CD14-positive monocyte (primary cell): ENCODE measurements at regions not wholly inside any gene's neighbourhood (a gene's known extent, or its start where the extent isn't known, plus 50 kb on each side); places are given as distances from the start of the nearest gene placed in this dataset.

ENCODE experiments used
- DNase-seq, 3 donors: peaks; one replicate each; pipeline ENCODE4 v3.0.0-alpha.2; 2011 to 2022
- H2AFZ ChIP-seq: 2 replicates; pipeline ENCODE4 v1.6.0; 2012; ENCODE audit warnings: mild to moderate bottlenecking, low read depth, low read length, inconsistent platforms; ENCODE audit not compliant: insufficient read depth, poor library complexity, severe bottlenecking
- H3K27ac ChIP-seq, 2 donors: 1 replicate in 1 of 2; 2 replicates in 1 of 2; pipeline ENCODE4 v1.5.1; 2012 to 2013; ENCODE audit warnings: low read length in 2 of 2, control low read depth in 1 of 2, inconsistent platforms in 1 of 2, low read depth in 1 of 2, mild to moderate bottlenecking in 1 of 2
- H3K27me3 ChIP-seq, 2 donors: one replicate each; pipeline versions ENCODE4 v1.6.0 to v1.6.1; 2011 to 2013; ENCODE audit warnings: low read length in 2 of 2; ENCODE audit not compliant: control insufficient read depth in 2 of 2, insufficient read depth in 2 of 2
- H3K36me3 ChIP-seq, 2 donors: replicated peaks in 1 of 2; 1 replicate in 1 of 2; 2 replicates in 1 of 2; pipeline versions ENCODE4 v1.5.1 to v1.6.1; 2012 to 2013; ENCODE audit warnings: low read length in 2 of 2, control low read depth in 1 of 2, inconsistent platforms in 1 of 2, mild to moderate bottlenecking in 1 of 2; ENCODE audit not compliant: insufficient read depth in 2 of 2, control insufficient read depth in 1 of 2
- H3K4me1 ChIP-seq, 2 donors: 1 replicate in 1 of 2; 2 replicates in 1 of 2; pipeline versions ENCODE4 v1.5.1 to v1.6.1; 2012 to 2013; ENCODE audit warnings: low read length in 2 of 2, control low read depth in 1 of 2, inconsistent platforms in 1 of 2, mild to moderate bottlenecking in 1 of 2, moderate library complexity in 1 of 2; ENCODE audit not compliant: insufficient read depth in 2 of 2, control insufficient read depth in 1 of 2
- H3K4me2 ChIP-seq: replicated peaks from 2 replicates; pipeline ENCODE3; 2012; ENCODE audit warnings: low read length, moderate library complexity, mild to moderate bottlenecking; ENCODE audit not compliant: poor library complexity, severe bottlenecking; ENCODE audit errors: extremely low read depth
- H3K4me3 ChIP-seq, 3 experiments: fragments of 200-600 bp in 1 of 3; sonication (generic) in 1 of 3; replicated peaks in 1 of 3; 1 replicate in 2 of 3; 2 replicates in 1 of 3; pipeline ENCODE4 v1.5.1; 2011 to 2013; ENCODE audit warnings: low read length in 3 of 3, mild to moderate bottlenecking in 3 of 3, control low read depth in 2 of 3, low read depth in 2 of 3, inconsistent platforms in 1 of 3, moderate library complexity in 1 of 3
- H3K79me2 ChIP-seq: 2 replicates; pipeline ENCODE4 v1.6.0; 2012; ENCODE audit warnings: mild to moderate bottlenecking, control low read depth, inconsistent platforms, low read length, moderate library complexity; ENCODE audit not compliant: insufficient read depth
- H3K9ac ChIP-seq: 2 replicates; pipeline ENCODE4 v1.6.0; 2017; ENCODE audit warnings: low read length, mild to moderate bottlenecking; ENCODE audit not compliant: insufficient read depth, poor library complexity, severe bottlenecking
- H3K9me3 ChIP-seq, 2 donors: replicated peaks in 1 of 2; 1 replicate in 1 of 2; 2 replicates in 1 of 2; pipeline versions ENCODE4 v1.5.1 to v1.6.1; 2012 to 2013; ENCODE audit warnings: low read length in 2 of 2, control low read depth in 1 of 2; ENCODE audit not compliant: control insufficient read depth in 1 of 2, insufficient read depth in 1 of 2
- H4K20me1 ChIP-seq: 2 replicates; pipeline ENCODE4 v1.6.0; 2012; ENCODE audit warnings: mild to moderate bottlenecking, low read length, control low read depth, moderate library complexity; ENCODE audit not compliant: insufficient read depth
- H3K27ac Mint-ChIP-seq, 7 donors: one replicate each; pipeline ENCODE4 v1.8.0; 2020; ENCODE audit warnings: mild to moderate bottlenecking in 7 of 7, mixed read lengths in 7 of 7, moderate library complexity in 6 of 7, inconsistent platforms in 2 of 7
- H3K27me3 Mint-ChIP-seq, 3 donors: one replicate each; pipeline ENCODE4 v1.8.0; 2021 to 2022; ENCODE audit warnings: low read depth in 3 of 3, mild to moderate bottlenecking in 3 of 3, mixed read lengths in 3 of 3, moderate library complexity in 3 of 3, inconsistent platforms in 1 of 3
- H3K36me3 Mint-ChIP-seq, 2 donors: one replicate each; pipeline ENCODE4 v1.8.0; 2020; ENCODE audit warnings: mixed read lengths in 2 of 2, inconsistent platforms in 1 of 2, mild to moderate bottlenecking in 1 of 2
- H3K4me1 Mint-ChIP-seq: one replicate; pipeline ENCODE4 v1.8.0; 2020; ENCODE audit warnings: mild to moderate bottlenecking, mixed read lengths
- H3K4me3 Mint-ChIP-seq, 2 donors: one replicate each; pipeline ENCODE4 v1.8.0; 2020; ENCODE audit warnings: mild to moderate bottlenecking in 2 of 2, mixed read lengths in 2 of 2, moderate library complexity in 1 of 2
- H3K9me3 Mint-ChIP-seq, 7 donors: one replicate each; pipeline ENCODE4 v1.8.0; 2020 to 2022; ENCODE audit warnings: mixed read lengths in 7 of 7, mild to moderate bottlenecking in 6 of 7, moderate library complexity in 6 of 7, inconsistent platforms in 2 of 7
- WGBS: methylation state at CpG from one replicate; pipeline ENCODE4 v1.1.5; 2013; ENCODE audit warnings: missing lambda C conversion rate; ENCODE audit not compliant: insufficient coverage; 5-methylcytosine and 5-hydroxymethylcytosine counted together
- intact Hi-C, 2 donors: fragments of 100-400 bp; cut with micrococcal nuclease; formaldehyde crosslinking; loops; one replicate each; pipeline versions ENCODE4 v1.15.0 to v1.15.1; 2023
- TF ChIP-seq, protein P1 (sequence below): fragments of 200-600 bp; IDR thresholded peaks from one replicate; pipeline ENCODE4 v1.8.0; 2022; ENCODE audit warnings: antibody characterized with exemption, mild to moderate bottlenecking

DNA sequence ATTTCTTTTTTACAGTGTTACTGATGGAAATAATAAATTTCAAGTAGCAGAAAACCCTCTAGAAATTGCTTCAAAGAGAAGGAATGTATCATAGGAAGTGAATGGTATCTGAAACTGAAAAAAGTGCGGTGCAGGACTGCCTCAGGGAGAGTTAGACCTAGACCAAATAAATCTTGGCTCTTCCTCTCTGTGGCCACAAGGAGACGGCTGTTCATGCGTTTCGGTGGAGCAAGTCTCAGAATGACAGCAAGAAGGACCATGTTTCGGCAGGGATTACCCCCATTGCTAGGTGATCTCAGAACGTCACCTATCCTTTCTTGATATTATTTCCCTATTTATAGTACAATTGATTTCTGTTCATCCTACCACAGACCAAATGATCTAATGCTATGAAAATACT is 522.3 kb downstream of the SOX11 start:
- Mint-ChIP-seq H3K27ac (no peak overlapping the region), H3K36me3 (no peaks in the 10 kb centered on the region), H3K27me3 (peaks cover 0 to 3% (median 2%) of the 10 kb centered on the region in 3 donors), H3K4me1 (no peaks in the 10 kb centered on the region), H3K9me3 (peaks cover 0 to 7% (median 4%) of the 10 kb centered on the region in 7 donors), H3K4me3 (no peak overlapping the region)
- H3K9me3 ChIP-seq = peaks cover 2 to 6% of the 10 kb centered on the region in 2 donors
- no peaks in the 10 kb centered on the region for H3K36me3 ChIP-seq
- intact Hi-C loops = no loop called here
- no peak overlapping the region for H3K9ac ChIP-seq
- H3K79me2 ChIP-seq = no peaks in the 10 kb centered on the region
- TF ChIP-seq, protein P1, sequence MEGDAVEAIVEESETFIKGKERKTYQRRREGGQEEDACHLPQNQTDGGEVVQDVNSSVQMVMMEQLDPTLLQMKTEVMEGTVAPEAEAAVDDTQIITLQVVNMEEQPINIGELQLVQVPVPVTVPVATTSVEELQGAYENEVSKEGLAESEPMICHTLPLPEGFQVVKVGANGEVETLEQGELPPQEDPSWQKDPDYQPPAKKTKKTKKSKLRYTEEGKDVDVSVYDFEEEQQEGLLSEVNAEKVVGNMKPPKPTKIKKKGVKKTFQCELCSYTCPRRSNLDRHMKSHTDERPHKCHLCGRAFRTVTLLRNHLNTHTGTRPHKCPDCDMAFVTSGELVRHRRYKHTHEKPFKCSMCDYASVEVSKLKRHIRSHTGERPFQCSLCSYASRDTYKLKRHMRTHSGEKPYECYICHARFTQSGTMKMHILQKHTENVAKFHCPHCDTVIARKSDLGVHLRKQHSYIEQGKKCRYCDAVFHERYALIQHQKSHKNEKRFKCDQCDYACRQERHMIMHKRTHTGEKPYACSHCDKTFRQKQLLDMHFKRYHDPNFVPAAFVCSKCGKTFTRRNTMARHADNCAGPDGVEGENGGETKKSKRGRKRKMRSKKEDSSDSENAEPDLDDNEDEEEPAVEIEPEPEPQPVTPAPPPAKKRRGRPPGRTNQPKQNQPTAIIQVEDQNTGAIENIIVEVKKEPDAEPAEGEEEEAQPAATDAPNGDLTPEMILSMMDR = no peak
- H3K4me2 ChIP-seq = no peak overlapping the region
- 8% methylated on average over 3 of the region's 6 CpGs for WGBS
- no peaks in the 10 kb centered on the region for H3K27me3 ChIP-seq
- H4K20me1 ChIP-seq = no peaks in the 10 kb centered on the region
- H3K27ac ChIP-seq = no peak overlapping the region
- no peak for DNase-seq
- H3K4me3 ChIP-seq = no peak overlapping the region
- no peak overlapping the region for H2AFZ ChIP-seq
- H3K4me1 ChIP-seq = no peaks in the 10 kb centered on the region

DNA sequence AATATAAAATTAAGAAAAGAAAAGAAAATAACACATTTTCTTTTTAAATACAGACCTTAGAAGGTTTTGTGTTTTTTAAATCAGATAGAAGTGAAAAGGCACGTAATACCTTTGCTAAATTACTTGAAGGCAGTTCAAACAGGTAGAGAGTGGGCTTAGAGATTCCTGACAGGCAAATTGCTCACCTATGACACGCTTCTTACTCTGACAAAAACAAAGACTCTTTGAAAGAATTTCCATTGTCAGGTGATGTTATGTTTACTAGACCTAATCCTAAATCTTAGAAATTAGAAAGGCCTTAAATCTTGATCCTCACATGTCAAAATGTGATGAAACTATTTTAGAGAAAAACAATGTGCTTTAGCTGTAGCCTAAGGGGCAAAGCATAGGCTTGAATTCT is 522.9 kb downstream of the SOX11 start:
- no peak overlapping the region for H3K27ac Mint-ChIP-seq

More for the DNA sequence above, 522.9 kb downstream of the SOX11 start:
- TF ChIP-seq, protein P1 = no peak
- Histone ChIP-seq H4K20me1 (no peaks in the 10 kb centered on the region), H3K9ac (no peak overlapping the region), H2AFZ (no peak overlapping the region), H3K4me3 (no peak overlapping the region), H3K4me2 (no peak overlapping the region), H3K27me3 (no peaks in the 10 kb centered on the region), H3K79me2 (no peaks in the 10 kb centered on the region), H3K9me3 (peaks cover 2 to 6% of the 10 kb centered on the region in 2 donors), H3K4me1 (no peaks in the 10 kb centered on the region), H3K27ac (no peak overlapping the region), H3K36me3 (no peaks in the 10 kb centered on the region)
- no peaks in the 10 kb centered on the region for H3K4me1 Mint-ChIP-seq
- no peaks in the 10 kb centered on the region for H3K36me3 Mint-ChIP-seq
- H3K9me3 Mint-ChIP-seq = peaks cover 0 to 7% (median 4%) of the 10 kb centered on the region in 7 donors
- intact Hi-C loops = no loop called here
- peaks cover 0 to 3% (median 1%) of the 10 kb centered on the region in 3 donors for H3K27me3 Mint-ChIP-seq
- DNase-seq = no peak
- H3K4me3 Mint-ChIP-seq = no peak overlapping the region
- WGBS = no CpG with 5 or more reads among the region's 2 CpGs
